K562 (cell line): ENCODE measurements at regions not wholly inside any gene's neighbourhood (a gene's known extent, or its start where the extent isn't known, plus 50 kb on each side); places are given as distances from the start of the nearest gene placed in this dataset.

Experiments used
- ATAC-seq: fragments of 200-7000 bp; cut with Tn5 transposase; 3 replicates; pipeline ENCODE4 v1.9.1; 2020; ENCODE audit warnings: moderate library complexity
- BruUV-seq: library from RNA; stranded (reverse); fragments of 400-500 nt; replicated peaks from 2 replicates; lab custom pipeline; 2021; lab: Mats Ljungman, UMichigan
- CTCF ChIA-PET: fragments of 300-600 bp; formaldehyde crosslinking; extraction: SDS; loops from one replicate; lab custom pipeline; 2021; ENCODE audit warnings: low intra/inter-chr PET ratio; lab: Yijun Ruan, JAX
- POLR2A ChIA-PET: fragments of 300-600, 350-650 bp; sonication (Branson Sonifier 250); formaldehyde crosslinking; extraction: SDS; loops from one replicate; lab custom pipeline; 2021; ENCODE audit warnings: antibody characterized with exemption, inconsistent platforms; lab: Yijun Ruan, JAX
- DNase-seq, 4 experiments: peaks; one replicate each; pipeline versions ENCODE4 v3.0.0 to v3.0.0-alpha.2; 2011 to 2018; ENCODE audit warnings: low spot score in 3 of 4, mixed read lengths in 3 of 4; ENCODE audit errors: extremely low read depth in 1 of 4
- FAIRE-seq: peaks from 2 replicates; lab custom pipeline; 2011; peaks lifted over from hg19 to GRCh38; lab: Jason Lieb, UNC
- H2AFZ ChIP-seq: 2 replicates; pipeline ENCODE4 v1.6.0; 2011; ENCODE audit warnings: low read depth, low read length, control low read depth, inconsistent platforms
- H3K27ac ChIP-seq: fragments of 200-600 bp; 3 replicates; pipeline ENCODE4 v1.8.0; 2011; ENCODE audit warnings: low read depth, mild to moderate bottlenecking, control low read depth, inconsistent platforms, low read length, moderate library complexity, mixed read lengths; ENCODE audit errors: extremely low read depth
- H3K27me3 ChIP-seq, 2 experiments: fragments of 300-600 bp in 1 of 2; 2 replicates in 1 of 2; 3 replicates in 1 of 2; pipeline versions ENCODE4 v1.6.0 to v1.8.0; 2011; ENCODE audit warnings: inconsistent platforms in 2 of 2, low read length in 2 of 2, mild to moderate bottlenecking in 1 of 2, mixed read lengths in 1 of 2, moderate library complexity in 1 of 2; ENCODE audit not compliant: control insufficient read depth in 2 of 2, insufficient read depth in 2 of 2
- H3K36me3 ChIP-seq: fragments of 300-600 bp; 3 replicates; pipeline ENCODE4 v1.8.0; 2011; ENCODE audit warnings: mild to moderate bottlenecking, low read length, inconsistent platforms; ENCODE audit not compliant: control insufficient read depth, insufficient read depth
- H3K4me1 ChIP-seq, 2 experiments: fragments of 200-600 bp in 1 of 2; replicated peaks in 1 of 2; 2 replicates in 1 of 2; 3 replicates in 1 of 2; pipeline versions ENCODE4 v1.5.1 to v1.8.0; 2011; ENCODE audit warnings: inconsistent platforms in 2 of 2, low read length in 2 of 2, mild to moderate bottlenecking in 1 of 2, mixed read lengths in 1 of 2, moderate library complexity in 1 of 2; ENCODE audit not compliant: control insufficient read depth in 2 of 2, insufficient read depth in 2 of 2
- H3K4me2 ChIP-seq: 2 replicates; pipeline ENCODE4 v1.6.1; 2011; ENCODE audit warnings: low read length, control low read depth, inconsistent platforms, mixed read lengths; ENCODE audit not compliant: insufficient read depth
- H3K4me3 ChIP-seq: fragments of 200-600 bp; sonication (generic), shearing (Covaris generic); 2 replicates; pipeline ENCODE4 v1.5.1; 2016; ENCODE audit warnings: control low read depth, inconsistent platforms
- H3K79me2 ChIP-seq: fragments of 200-600 bp; 3 replicates; pipeline ENCODE4 v1.8.0; 2011; ENCODE audit warnings: low read length, inconsistent platforms; ENCODE audit not compliant: control insufficient read depth, insufficient read depth
- H3K9ac ChIP-seq, 2 experiments: 2 replicates each; pipeline versions ENCODE4 v1.6.0 to v1.6.1; 2011; ENCODE audit warnings: low read depth in 2 of 2, low read length in 2 of 2, control low read depth in 1 of 2, inconsistent platforms in 1 of 2, mild to moderate bottlenecking in 1 of 2, mixed read lengths in 1 of 2; ENCODE audit not compliant: insufficient read depth in 1 of 2
- H3K9me1 ChIP-seq: one replicate; pipeline ENCODE4 v1.6.0; 2011; ENCODE audit warnings: inconsistent platforms, mild to moderate bottlenecking, low read length, moderate library complexity; ENCODE audit not compliant: control insufficient read depth, insufficient read depth
- H3K9me3 ChIP-seq: replicated peaks from 2 replicates; pipeline ENCODE4 v1.5.1; 2011; ENCODE audit warnings: low read depth, low read length, inconsistent platforms; ENCODE audit not compliant: control insufficient read depth, insufficient read depth
- H4K20me1 ChIP-seq: replicated peaks from 2 replicates; pipeline ENCODE4 v1.6.1; 2011; ENCODE audit warnings: low read length, inconsistent platforms, mixed read lengths; ENCODE audit not compliant: control insufficient read depth, insufficient read depth
- ETS1 ChIP-seq: conservative IDR thresholded peaks from 2 replicates; pipeline ENCODE4 v1.6.1; 2011; ENCODE audit warnings: low read depth, mild to moderate bottlenecking, low read length; ENCODE audit not compliant: control insufficient read depth
- ZNF316 ChIP-seq: fragments of 450-650 bp; IDR thresholded peaks from 2 replicates; pipeline ENCODE4 v1.6.1; 2016
- ZNF407 ChIP-seq: fragments of 450-650 bp; IDR thresholded peaks from 2 replicates; pipeline ENCODE4 v1.6.1; 2016; ENCODE audit warnings: low read depth
- WGBS: fragments of 100-300 bp; shearing (Covaris generic); methylation state at CpG from one replicate; pipeline ENCODE4 v1.1.6; 2016; ENCODE audit warnings: low coverage, mixed read lengths; ENCODE audit not compliant: insufficient coverage; ENCODE audit errors: missing lambda C conversion rate; 5-methylcytosine and 5-hydroxymethylcytosine counted together
- in situ Hi-C: fragments of 300-500 bp; cut with MboI; formaldehyde crosslinking; loops from 4 replicates; pipeline ENCODE4 v1.15.0; 2018; ENCODE audit warnings: inconsistent platforms, mixed read lengths
- intact Hi-C: fragments of 100-400 bp; cut with micrococcal nuclease; formaldehyde crosslinking; loops from 2 replicates; pipeline ENCODE4 v1.14.2; 2022

- no peak overlapping the region for H3K4me2 ChIP-seq
- no peaks in the 10 kb centered on the region for H3K4me1 ChIP-seq
- H3K27ac ChIP-seq, result no peak overlapping the region
- 3% methylated on average over 2 of the region's 2 CpGs for WGBS
- CTCF ChIA-PET, result no interaction called here
- POLR2A ChIA-PET, result no interaction called here
- in situ Hi-C loops (no loop called here), intact Hi-C loops (no loop called here)
- no TSS peak for BruUV-seq
- DNase-seq, result no peak
- H3K4me3 ChIP-seq, result no peak overlapping the region
- H4K20me1 ChIP-seq, result no peaks in the 10 kb centered on the region
- H2AFZ ChIP-seq, result no peak overlapping the region
- no peaks in the 10 kb centered on the region for H3K9me3 ChIP-seq
- no peak for ATAC-seq
- no peaks in the 10 kb centered on the region for H3K27me3 ChIP-seq
- no peak for TF ChIP-seq ZNF407
- 0 out of 2 replicates have a peak, but pooled peaks have one; percentile 22 for TF ChIP-seq ZNF316
- TF ChIP-seq ETS1, result no peak
- TF ChIP-seq, all 486 proteins: peak for 1
- H3K79me2 ChIP-seq, result no peaks in the 10 kb centered on the region
- H3K9me1 ChIP-seq, result no peaks in the 10 kb centered on the region
- no peak overlapping the region for H3K9ac ChIP-seq
- no peak for FAIRE-seq
- no peaks in the 10 kb centered on the region for H3K36me3 ChIP-seq
Observed at GRCh38 chr5:161783297-161783696, 64.6 kb upstream of the GABRA1 start.
